Progenitor cell of endocrine pancreas (in vitro differentiated cells): ENCODE measurements at regions not wholly inside any gene's neighbourhood (a gene's known extent, or its start where the extent isn't known, plus 50 kb on each side); places are given as distances from the start of the nearest gene placed in this dataset.

Experiments
- DNase-seq: peaks from one replicate; pipeline ENCODE4 v3.0.0; 2021; ENCODE audit warnings: low spot score; ENCODE audit not compliant: unreplicated experiment
- H3K27ac Mint-ChIP-seq: 2 replicates; pipeline ENCODE4 v1.8.0; 2021; ENCODE audit warnings: mild to moderate bottlenecking, moderate library complexity, mixed read lengths
- H3K27me3 Mint-ChIP-seq: 2 replicates; pipeline ENCODE4 v1.8.0; 2021; ENCODE audit warnings: mixed read lengths
- H3K36me3 Mint-ChIP-seq: 2 replicates; pipeline ENCODE4 v1.8.0; 2022; ENCODE audit warnings: mixed read lengths; ENCODE audit not compliant: insufficient read depth
- H3K4me1 Mint-ChIP-seq: 2 replicates; pipeline ENCODE4 v1.8.0; 2021; ENCODE audit warnings: low read depth, mixed read lengths
- H3K4me3 Mint-ChIP-seq: 2 replicates; pipeline ENCODE4 v1.8.0; 2021; ENCODE audit warnings: low read depth, mild to moderate bottlenecking, moderate library complexity, mixed read lengths
- H3K9me3 Mint-ChIP-seq: 2 replicates; pipeline ENCODE4 v1.8.0; 2021; ENCODE audit warnings: low read depth, mixed read lengths
- TF ChIP-seq, protein P1 (sequence below): fragments of 200-600 bp; sonication (generic); IDR thresholded peaks from one replicate; pipeline ENCODE4 v1.5.0; 2021; ENCODE audit warnings: antibody characterized with exemption, mild to moderate bottlenecking; ENCODE audit not compliant: unreplicated experiment

DNA sequence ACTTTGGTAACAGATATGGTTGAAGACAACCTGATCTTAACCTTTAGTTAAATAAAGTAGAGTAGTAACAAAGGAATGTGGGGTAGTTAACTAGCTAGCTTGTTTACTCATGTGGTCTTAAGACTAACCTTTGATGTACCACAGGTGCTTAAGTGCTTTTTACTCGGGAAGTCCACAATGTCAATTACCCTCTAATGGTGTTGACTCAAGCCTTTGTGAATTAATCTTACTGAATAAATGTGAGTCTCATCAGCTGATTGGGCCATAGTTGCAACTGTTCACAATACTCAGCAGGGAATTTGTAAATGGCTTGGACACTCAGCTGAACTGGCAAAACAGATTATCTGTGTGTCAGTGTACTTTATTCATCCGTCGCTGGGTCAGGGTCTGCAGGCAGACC, 119.0 kb upstream of the UGT8 start:
- TF ChIP-seq, protein P1, sequence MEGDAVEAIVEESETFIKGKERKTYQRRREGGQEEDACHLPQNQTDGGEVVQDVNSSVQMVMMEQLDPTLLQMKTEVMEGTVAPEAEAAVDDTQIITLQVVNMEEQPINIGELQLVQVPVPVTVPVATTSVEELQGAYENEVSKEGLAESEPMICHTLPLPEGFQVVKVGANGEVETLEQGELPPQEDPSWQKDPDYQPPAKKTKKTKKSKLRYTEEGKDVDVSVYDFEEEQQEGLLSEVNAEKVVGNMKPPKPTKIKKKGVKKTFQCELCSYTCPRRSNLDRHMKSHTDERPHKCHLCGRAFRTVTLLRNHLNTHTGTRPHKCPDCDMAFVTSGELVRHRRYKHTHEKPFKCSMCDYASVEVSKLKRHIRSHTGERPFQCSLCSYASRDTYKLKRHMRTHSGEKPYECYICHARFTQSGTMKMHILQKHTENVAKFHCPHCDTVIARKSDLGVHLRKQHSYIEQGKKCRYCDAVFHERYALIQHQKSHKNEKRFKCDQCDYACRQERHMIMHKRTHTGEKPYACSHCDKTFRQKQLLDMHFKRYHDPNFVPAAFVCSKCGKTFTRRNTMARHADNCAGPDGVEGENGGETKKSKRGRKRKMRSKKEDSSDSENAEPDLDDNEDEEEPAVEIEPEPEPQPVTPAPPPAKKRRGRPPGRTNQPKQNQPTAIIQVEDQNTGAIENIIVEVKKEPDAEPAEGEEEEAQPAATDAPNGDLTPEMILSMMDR, result no peak
- no peak for DNase-seq
- Mint-ChIP-seq H3K36me3 (peaks cover 7% of the 10 kb centered on the region), H3K27ac (peak overlapping the region; percentile 29), H3K9me3 (peaks cover 21% of the 10 kb centered on the region), H3K27me3 (no peaks in the 10 kb centered on the region), H3K4me1 (peaks cover 11% of the 10 kb centered on the region), H3K4me3 (no peak overlapping the region)

DNA sequence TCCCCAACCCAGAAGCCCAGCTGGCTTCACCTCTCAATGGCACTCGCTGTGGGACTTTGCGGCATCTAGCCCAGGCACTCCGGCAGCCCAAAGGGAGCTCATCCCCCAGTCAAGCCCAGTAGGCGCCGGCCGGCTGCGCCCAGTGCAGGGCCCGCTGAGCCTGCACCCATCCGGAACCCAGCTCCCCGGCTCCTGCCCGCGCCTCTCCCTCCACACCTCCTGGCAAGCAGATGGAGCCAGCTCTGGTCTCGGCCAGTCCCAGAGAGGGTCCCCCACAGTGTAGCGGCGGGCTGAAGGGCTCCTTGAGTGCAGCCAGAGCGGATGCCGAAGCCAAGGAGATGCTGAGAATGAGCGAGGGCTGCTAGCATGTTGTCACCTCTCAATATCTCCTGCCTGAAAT, 116.8 kb upstream of the UGT8 start:
- Mint-ChIP-seq H3K4me3 (no peak overlapping the region), H3K4me1 (peaks cover 14% of the 10 kb centered on the region), H3K36me3 (peaks cover 7% of the 10 kb centered on the region), H3K27ac (no peak overlapping the region), H3K27me3 (no peaks in the 10 kb centered on the region), H3K9me3 (peaks cover 21% of the 10 kb centered on the region)
- TF ChIP-seq, protein P1, result no peak
- no peak for DNase-seq

DNA sequence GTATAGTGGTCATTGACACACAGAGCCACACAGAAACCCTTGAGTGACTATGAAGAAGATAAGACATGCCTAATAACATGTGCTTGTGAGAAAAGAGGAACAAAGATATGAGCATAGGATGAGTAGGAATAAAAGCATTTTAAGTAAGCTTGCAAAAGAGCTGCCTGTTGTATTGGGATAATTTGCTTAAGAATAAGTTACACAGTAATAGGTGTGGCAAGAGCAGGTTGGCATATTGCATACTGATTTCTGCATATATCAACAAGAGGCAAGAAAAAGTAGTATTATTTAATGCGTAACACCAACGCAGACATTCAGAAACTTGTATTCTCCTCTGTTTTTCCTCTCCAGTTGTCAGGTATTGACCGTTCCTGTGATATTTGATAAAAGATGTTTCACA, 111.5 kb upstream of the UGT8 start:
- TF ChIP-seq, protein P1, result no peak
- Mint-ChIP-seq H3K27ac (no peak overlapping the region), H3K9me3 (no peaks in the 10 kb centered on the region), H3K36me3 (no peaks in the 10 kb centered on the region), H3K4me3 (no peak overlapping the region), H3K27me3 (no peaks in the 10 kb centered on the region), H3K4me1 (peaks cover 6% of the 10 kb centered on the region)
- DNase-seq, result no peak

DNA sequence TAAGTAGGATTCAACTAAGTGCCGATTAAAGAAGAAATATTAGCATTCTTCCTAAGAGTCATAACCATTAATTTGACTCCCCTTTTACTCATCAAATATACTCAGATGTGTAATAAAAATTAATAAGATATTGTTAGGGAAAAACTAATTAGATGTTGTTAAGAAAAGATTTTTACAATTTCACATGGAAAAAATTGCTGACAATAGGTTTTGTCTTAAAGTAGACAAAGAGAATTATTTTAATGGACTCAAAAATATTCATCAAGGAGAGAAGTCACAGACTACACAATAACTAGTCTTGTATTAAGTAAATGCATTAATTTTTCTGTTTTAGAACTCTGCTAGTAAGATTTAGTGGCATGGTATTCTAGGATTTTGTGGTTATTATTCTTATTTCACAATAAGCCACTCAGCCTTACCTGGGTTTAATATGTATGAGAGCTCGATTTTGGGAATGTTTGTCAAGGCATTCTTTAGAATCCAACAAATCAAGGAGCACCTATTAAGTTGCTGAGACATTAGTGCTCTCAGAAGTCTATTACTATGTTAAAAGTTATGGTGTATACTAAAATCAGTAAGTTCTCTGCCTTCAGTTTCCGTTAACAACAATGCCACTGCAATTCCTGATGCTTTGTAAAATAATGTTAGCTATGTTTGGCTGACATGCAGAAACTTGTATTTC, 110.2 kb upstream of the UGT8 start:
- TF ChIP-seq, protein P1, result no peak
- Mint-ChIP-seq H3K27ac (no peak overlapping the region), H3K4me3 (no peak overlapping the region), H3K36me3 (no peaks in the 10 kb centered on the region), H3K4me1 (peaks cover 6% of the 10 kb centered on the region), H3K27me3 (no peaks in the 10 kb centered on the region), H3K9me3 (no peaks in the 10 kb centered on the region)
- DNase-seq, result no peak

DNA sequence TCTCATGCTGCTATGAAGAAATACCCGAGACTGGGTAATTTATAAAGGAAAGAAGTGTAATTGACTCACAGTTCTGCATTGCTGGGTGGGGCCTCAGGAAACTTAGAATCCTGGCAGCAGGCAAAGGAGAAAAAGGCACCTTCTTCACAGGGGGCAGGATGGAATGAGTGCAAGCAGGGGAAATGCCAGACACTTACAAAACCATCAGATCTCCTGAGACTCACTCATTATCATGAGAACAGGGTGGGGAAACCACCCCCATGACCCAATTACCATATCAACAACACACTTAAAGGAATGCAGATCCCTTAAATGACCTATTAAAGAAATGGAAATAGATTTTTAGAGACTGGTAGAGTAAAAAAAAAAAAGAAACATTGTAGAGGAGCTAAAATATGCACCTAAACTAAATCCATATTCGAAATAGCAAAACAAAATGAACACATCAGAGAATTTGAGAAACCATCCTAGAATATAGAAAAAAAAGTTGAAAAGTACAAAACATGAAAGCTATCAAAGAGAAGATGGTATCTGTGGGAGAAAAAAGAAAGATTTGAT, 104.3 kb upstream of the UGT8 start:
- no peak overlapping the region for H3K27ac Mint-ChIP-seq
- TF ChIP-seq, protein P1, result no peak
- H3K9me3 Mint-ChIP-seq, result no peaks in the 10 kb centered on the region
- no peaks in the 10 kb centered on the region for H3K36me3 Mint-ChIP-seq
- no peak overlapping the region for H3K4me3 Mint-ChIP-seq
- H3K4me1 Mint-ChIP-seq, result peaks cover 3% of the 10 kb centered on the region
- H3K27me3 Mint-ChIP-seq, result no peaks in the 10 kb centered on the region
- DNase-seq, result no peak
